Hematopoietic multipotent progenitor cell (in vitro differentiated cells): ENCODE measurements at regions not wholly inside any gene's neighbourhood (a gene's known extent, or its start where the extent isn't known, plus 50 kb on each side); places are given as distances from the start of the nearest gene placed in this dataset.
A peak's percentile ranks its signal among the peaks of the same experiment; 100 is the strongest.

ENCODE experiments used
- DNase-seq, 3 donors: peaks; one replicate each; pipeline ENCODE4 v3.0.0-alpha.2; 2011 to 2015; ENCODE audit warnings: low read depth in 2 of 3, low spot score in 2 of 3

DNA sequence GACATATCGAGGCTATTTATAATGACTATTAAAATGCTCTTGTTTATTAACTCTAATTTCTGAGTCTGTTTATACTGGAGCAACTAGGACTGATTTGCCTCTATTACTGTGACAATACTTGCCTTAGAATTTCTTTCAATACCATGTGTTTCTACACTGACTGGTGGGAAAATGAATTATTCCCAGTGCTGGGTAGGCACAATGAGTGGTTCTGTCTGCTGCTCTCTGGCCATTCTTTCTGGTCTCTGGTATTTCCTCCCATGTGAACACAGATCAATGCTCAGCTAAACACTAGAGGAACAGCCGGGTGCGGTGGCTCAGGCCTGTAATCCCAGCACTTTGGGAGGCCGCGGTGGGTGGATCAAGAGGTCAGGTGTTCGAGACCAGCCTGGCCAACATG lies 390.5 kb downstream of the PRDM2 start:
- no peak for DNase-seq

DNA sequence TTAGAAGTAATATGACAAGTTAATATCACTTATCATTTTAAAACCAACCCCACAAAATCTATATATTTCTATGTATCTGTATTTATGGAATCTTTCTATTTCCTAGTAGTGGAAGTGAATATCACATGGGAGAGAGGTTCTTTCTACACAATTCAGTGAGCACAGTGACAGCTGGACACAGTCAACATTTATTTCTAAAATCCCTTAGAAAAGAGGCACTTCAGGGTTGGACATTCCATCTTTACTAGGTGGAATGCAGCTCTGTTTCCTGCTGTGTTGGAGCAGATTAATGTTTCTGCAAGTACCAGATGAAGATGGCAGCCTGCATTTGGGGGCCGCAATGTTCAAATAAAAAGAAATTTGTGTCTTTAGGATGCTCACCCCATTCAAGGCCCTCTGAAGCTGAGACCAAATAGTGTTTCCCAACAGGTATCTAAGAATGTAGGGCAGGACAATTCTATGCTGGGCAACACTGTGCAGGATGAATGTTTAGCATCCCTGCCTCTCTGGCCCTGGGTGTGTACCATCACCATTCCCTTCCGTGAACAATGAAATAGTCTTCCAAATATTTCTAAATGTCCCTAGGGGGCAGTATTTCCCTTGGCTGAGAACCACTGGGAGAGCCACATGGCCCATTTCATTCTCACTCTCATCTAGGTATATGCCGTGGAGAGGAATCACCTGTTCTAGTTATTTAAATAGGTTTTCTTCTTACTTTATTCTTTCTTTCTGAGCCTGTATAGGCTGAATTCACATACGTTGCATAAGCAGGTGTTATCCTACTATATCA lies 394.8 kb downstream of the PRDM2 start:
- peak in 1 of 3 donors; percentile 10 for DNase-seq

DNA sequence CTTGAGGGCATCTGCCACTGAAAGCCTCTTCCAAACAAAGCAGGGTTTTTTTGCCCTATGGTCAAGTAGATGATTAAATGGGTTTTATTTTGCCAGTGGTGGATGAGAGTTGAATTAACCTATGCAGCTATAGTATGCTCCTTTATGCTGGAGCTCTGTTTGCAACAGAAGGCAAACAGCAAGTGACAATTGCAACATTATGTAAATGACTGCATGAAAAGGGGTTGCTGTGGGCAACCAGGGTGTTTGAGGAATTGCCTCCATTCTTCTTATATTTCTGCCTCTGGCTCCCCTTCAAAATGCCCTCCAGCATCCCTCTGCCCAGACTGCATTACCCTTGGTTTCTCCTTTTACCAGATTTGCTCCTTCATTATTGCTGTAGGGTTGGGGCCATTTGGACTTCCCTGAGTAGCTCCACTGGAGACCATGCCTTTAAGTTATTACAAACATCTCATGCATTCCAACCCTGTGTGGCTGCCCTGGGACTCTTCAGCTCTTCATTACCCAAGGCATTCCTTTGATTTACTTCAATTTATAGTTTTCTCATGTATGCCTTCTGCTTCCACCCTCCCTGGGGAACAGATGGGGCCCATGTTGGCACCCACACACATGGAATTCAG lies 398.4 kb downstream of the PRDM2 start:
- no peak for DNase-seq

DNA sequence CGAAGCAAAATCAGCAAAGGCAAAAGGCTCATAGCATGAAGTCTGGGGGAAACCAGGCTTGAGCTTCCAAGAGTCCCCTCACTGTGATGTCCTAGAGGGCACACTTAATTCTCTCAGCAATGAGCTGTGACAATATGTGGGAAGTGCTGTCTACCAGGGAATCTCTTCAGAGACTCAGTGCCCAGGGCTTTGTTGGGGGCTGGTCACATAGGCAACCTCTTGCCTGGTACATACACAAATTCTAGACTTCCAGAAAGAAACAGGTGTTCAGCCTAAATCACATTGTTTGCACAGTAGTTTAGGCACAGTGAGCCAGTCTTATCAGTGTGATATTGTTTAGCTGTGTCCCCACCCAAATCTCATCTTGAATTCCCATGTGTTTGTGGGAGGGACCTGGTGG lies 400.5 kb downstream of the PRDM2 start:
- DNase-seq, result no peak

DNA sequence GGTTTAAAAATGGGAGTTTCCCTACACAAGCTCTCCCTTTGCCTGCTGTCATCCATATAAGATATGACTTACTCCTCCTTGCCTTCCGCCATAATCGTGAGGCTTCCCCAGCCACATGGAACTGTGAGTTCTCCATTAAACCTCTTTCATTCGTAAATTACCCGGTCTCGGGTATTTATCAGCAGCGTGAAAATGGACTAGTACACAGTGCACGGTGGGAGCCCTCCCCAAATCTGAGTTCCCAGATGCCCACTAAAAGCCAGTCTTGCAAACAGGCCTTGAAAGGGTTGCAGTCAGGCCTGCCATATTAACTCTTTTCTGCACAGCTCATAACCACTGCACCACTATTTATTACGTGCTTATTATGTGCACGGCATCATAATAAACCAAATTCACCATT lies 400.9 kb downstream of the PRDM2 start:
- DNase-seq, result no peak

DNA sequence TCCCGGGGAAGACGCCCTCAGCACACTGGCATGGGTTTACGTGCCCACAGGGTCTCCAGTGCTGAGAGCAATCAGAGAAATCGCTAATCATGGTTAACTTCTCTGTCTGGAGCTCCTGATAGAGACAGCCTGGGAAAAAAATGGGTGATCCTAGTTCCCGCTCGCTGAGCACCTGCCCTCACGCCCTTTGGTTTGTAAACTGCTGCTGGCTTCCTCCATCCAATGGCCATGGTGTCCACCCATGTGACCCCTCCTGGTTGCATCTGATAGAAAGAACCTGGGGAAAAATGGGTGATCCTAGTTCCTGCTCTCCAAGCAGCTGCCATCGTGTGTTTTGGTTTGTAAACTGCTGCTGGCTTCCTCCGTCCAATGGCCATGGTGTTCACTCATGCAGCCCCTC lies 402.2 kb downstream of the PRDM2 start:
- DNase-seq, result no peak

DNA sequence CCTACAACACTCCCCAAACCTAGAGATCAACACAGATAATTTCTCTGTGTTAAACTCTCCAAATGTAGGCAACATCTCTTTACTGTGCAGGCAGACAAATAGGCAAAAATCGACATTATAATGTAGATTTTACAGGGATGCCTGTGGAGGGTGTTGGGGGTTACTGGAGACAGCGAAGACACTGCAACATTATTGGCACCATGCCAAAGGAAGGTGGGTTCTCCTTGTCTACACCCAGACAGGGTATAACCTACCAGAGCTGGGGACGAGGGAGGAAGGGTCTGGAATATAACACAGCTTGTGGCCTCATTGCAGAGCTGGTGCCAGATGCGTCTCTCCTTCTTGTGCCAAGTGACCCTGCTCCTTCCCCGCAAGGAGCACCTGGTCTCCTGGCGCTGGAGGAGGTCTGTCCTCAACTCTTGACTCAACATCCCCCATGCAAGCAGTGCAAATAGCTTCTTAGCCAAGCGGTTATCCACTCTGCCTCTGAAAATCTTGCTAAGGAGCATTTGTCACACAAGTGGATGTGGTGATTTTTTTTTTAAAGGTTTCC lies 404.0 kb downstream of the PRDM2 start:
- DNase-seq, result no peak

DNA sequence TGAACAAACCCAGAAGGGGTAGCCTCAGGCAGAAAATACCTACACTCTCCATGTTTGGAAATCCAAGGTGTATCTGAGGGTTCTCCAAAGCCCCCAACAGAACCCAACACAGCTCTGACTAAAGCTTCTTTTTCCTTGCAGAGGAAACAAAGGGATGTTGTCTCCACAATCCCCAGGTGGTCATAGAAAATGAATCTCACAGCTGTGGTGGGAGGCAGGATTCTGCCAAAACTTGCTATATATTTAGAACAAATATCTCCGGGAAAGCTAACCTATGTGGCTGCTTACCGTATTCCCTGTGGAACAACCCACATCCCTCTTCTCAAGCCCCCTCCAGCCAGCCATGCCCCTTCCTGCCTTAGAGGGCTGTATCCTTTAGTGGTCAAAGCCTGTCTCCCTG lies 406.1 kb downstream of the PRDM2 start:
- no peak for DNase-seq

DNA sequence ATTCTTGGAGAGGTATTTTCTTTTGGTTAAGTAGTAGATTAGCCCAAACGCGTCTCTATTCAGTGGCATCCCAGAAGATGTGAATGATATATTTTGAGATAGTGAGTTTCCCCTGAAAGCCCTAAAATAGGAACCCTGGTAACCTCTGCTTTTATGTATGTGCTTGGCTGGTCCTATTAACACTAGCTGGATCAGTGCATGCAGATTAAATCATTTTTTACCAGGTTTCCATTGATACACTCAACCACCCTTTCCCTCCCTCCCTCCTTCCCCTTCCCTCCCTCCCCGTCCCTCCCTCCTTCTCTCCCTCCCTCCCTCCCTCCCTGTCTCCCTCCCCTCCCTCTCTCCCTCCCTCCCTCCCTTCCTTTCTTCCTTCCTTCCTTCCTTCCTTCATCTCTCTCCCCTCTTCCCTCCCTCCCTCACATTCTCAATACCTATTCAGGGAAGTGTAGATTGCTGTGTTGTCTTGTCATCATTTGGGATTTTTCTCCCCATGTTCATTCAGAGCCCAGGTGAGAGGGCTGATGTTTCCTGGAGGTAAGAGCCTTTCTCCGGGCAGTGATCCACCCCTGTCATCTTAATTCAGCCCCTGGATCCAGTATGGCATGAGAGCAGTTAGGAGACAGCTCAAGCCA lies 406.8 kb downstream of the PRDM2 start:
- DNase-seq, result no peak

DNA sequence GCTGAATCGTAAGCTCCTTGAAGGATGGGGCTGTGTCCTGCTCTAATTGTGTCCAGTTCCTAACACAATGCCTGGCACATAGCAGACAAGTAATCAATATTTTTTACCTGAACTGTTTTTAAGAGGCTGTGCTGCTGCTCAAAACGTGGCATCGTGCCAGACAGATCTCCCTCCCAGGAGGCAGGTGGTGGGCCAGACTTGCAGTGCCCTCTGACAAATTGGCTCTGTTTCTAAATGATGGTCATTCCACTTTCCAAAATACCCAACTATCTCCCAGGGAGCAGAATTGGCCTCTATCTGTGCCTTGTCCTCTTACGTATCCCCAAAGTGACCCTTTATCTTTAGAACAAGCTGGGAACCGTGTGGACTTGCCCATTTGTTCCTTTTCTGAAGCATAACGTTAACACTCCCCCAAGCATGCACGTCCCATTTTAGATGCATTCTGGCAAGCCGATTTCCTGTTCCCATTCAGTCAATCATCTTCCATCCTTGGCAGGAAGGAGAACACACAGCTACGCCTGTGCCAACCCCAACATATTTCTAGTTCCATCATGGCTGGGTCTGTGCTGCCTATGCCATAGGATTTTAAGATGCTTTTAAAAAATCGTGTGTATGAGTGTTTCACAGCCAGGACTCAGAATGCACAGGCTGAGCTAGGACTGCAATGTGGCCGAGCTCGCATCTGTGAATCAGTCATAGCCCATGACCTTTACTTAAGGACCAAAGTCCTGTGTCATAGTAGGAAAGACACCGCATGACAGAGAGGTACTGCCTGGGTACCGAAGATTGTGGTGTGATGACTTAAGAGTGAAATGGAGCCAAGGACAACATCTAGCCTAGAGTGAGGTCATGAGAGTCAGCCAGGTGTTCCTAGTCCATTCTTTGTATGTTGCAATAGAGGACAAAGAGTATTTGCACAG lies 408.6 kb downstream of the PRDM2 start:
- no peak for DNase-seq

DNA sequence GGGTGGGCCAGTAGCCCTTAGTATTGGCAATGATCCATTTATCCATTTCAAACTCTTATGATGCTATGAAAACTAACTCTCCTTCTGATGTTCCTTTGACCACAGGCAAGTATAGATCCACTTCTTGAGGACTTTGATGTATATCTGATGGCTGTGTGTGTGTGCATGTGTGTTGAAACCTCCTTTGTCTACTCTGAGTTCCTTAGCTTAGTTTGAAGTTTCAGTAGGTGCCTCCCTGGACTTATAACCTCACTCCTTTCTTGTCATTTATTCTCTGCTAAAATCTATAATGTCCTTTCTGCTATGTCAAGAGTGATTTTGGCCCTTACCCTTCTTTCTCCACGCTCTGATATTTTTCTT lies 409.3 kb downstream of the PRDM2 start:
- no peak for DNase-seq

DNA sequence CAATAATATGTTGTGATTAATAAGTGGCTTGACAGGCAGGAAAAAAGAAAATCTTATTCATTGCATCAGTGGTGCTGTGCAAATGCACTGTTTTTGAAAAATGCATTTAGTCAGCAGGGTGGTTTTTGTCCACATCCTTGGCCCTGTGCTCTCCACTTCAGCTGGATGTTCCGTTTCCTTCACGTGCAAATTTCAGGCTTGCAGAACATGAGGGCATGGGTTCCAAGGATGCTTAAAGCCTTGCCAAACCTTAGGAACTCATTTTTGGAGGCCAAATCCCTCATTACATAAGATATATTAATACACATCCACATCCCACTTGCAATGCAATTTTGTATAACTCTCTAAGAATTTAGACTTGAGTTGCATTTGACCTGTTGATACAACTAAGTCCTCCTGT lies 410.1 kb downstream of the PRDM2 start:
- DNase-seq, result no peak

DNA sequence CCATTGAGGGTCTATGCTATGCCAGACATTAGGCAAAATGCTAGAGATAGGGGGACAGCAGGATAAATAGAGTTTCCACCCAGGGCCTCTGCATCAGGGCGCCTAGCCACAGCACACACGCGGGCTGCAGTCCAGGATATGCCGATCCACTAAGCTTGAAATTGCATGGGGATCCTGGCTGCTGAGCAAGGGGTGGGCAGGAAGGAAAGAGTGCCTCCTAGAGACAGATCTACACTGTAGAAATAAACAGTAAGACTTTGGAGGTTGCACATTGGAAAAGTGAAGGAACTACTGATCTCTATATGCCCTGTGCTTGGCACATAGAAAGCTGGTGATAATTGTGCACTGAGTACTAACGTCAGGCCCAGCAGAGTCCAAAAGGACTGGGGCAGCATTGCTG lies 411.1 kb downstream of the PRDM2 start:
- DNase-seq, result no peak

DNA sequence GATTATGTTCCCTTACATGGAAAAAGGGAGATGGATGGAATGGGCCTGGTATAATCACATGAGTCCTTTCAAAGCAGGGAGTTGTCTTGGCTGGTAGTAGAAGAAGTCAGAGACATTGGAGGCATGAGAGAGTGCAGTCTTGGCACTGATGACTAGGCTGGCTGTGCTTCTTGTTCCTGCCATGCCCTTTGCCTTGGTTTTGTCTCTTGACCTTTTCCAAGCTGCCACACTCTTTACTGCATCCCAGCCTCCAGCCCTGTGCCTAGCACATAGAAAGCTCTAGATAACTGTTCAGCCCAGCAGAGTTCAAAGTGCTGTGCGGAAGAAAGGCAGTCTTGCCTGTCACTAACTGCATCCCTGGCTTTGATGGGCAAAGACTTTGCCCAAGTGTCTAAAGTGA lies 412.6 kb downstream of the PRDM2 start:
- DNase-seq, result no peak

DNA sequence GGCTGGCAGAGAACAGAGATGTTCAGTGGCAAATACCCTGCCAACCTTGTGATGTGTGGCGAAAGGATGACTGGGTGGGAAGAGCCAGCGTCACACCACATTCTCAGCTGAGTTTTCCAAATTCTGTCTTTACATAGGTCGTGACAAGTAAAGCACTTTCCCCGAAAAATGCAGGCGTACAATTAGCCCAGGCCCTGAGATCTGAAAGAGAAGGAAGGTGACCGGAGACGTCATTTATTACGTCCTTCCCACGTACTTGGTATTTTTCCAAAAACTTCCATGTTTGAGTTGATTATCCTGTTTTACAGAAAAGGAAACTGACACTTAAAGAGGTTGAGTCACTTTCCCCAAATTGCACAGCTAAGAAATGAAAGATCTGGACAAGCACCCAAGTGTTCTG lies 413.3 kb downstream of the PRDM2 start:
- DNase-seq, result no peak

DNA sequence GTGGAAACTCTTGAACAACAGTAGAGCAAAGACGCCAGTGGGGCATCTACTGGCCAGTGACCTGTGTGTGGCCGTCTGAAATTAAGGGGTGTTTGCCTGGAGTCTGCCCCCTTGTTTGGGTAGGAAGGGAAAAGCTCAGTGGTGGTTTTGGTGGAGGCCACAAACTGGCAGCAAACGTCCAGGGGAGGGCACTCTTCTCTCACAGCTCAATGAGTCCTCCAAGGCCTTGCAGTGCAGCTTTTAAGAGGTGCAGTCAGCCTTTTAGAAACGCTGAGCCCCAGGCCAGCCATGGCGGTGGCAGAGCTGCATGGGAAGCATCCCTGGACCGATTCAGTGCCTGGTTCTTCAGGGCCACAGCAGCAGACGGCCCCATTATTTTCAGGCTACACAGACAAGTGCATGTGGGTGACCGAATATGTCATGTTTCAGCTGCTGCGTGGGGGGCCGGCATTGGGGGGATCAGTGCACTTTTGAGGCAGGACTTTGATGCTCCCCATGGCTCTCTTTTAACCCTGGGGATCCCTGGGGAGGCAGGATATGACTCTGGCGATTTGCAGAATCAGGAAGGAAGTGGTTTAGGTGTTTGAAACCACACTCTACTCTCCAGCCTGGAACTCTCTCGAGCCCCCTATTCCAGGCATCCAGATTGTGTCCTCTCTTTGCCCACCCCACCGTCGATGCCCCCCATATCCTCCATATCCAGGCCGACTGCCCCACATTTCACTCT lies 414.0 kb downstream of the PRDM2 start:
- peak in 2 of 3 donors; percentile 11 to 68 for DNase-seq

DNA sequence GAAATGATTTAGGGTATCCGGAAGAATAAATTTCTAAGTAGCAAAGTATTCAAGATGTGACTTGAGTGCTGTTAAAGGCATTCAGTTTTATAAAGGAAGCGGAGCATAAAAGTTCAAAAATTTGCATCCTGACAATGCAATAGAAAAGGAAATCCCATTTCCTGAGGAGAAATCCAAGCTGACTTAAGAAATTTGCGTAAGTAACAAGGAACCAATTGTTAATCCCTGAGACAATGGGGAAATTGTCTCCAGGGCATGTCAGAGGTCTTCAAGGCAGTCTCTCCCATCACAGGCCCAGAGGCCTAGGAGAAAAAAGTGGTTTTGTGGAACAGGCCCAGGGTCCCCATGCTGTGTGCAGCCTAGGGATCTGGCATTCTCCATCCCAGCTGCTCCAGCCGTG lies 416.0 kb downstream of the PRDM2 start:
- no peak for DNase-seq

DNA sequence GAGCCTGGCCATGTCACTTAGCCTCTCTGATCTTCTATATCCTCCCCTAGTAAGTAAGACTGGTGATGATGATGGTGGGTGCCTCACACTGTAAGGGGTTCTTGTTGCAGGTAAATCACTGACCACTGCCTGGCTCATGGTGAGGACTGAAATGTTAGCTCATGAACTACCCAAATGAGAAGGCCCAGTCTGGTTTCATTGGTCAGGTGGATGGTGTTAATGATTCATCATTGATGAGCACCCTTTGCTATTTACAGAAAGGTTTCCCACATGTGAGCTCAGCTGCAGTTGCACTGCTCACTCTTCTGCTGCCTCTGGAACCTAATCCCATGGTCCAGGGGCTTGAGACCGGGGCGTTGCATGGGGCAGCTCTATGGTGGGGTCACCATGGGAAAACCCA lies 417.7 kb downstream of the PRDM2 start:
- DNase-seq, result no peak

DNA sequence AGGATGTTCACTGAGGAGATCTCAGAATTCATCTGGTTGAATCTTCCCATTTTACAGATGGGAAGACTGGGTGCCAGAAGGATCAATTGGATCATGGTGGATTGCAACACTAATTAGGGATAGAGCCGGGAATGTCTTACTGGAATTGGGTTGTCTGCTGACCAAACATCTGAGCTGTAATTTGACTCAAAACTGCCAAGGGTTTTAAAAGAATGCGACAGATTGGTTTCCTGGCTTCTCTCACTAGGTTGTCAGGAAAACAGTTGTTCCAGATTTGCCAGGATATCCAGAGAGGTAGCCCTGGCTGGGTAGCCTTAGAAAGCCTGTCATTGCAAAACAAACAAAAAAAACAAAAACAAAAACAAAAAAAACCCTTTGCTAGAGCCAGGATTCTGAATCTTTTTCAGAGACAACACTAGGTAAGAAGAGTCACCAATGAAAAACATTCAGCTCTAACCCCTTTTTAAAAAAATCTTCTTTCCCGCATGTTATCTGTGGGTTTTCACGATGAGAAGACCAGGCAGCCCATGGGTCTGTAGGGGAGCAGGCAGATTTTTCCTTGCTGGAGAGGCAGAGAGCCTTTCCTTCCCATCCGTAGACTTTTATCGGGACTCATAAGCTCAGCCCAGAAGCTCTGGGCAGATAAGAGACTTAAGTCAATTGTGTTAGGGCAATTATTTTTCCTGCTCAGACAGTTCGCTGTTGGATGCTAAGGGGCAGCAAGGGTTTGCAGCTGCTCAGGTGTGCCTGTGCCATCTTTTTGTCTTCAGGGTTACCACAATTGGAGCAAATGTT lies 418.9 kb downstream of the PRDM2 start:
- no peak for DNase-seq
